K562 (cell line): ENCODE measurements at regions not wholly inside any gene's neighbourhood (a gene's known extent, or its start where the extent isn't known, plus 50 kb on each side); places are given as distances from the start of the nearest gene placed in this dataset.

Experiments
- ATAC-seq: fragments of 200-7000 bp; cut with Tn5 transposase; 3 replicates; pipeline ENCODE4 v1.9.1; 2020; ENCODE audit warnings: moderate library complexity
- BruUV-seq: library from RNA; stranded (reverse); fragments of 400-500 nt; replicated peaks from 2 replicates; lab custom pipeline; 2021; lab: Mats Ljungman, UMichigan
- CTCF ChIA-PET: fragments of 300-600 bp; formaldehyde crosslinking; extraction: SDS; loops from one replicate; lab custom pipeline; 2021; ENCODE audit warnings: low intra/inter-chr PET ratio; lab: Yijun Ruan, JAX
- POLR2A ChIA-PET: fragments of 300-600, 350-650 bp; sonication (Branson Sonifier 250); formaldehyde crosslinking; extraction: SDS; loops from one replicate; lab custom pipeline; 2021; ENCODE audit warnings: antibody characterized with exemption, inconsistent platforms; lab: Yijun Ruan, JAX
- DNase-seq, 4 experiments: peaks; one replicate each; pipeline versions ENCODE4 v3.0.0 to v3.0.0-alpha.2; 2011 to 2018; ENCODE audit warnings: low spot score in 3 of 4, mixed read lengths in 3 of 4; ENCODE audit errors: extremely low read depth in 1 of 4
- FAIRE-seq: peaks from 2 replicates; lab custom pipeline; 2011; peaks lifted over from hg19 to GRCh38; lab: Jason Lieb, UNC
- H2AFZ ChIP-seq: 2 replicates; pipeline ENCODE4 v1.6.0; 2011; ENCODE audit warnings: low read depth, low read length, control low read depth, inconsistent platforms
- H3K27ac ChIP-seq: fragments of 200-600 bp; 3 replicates; pipeline ENCODE4 v1.8.0; 2011; ENCODE audit warnings: low read depth, mild to moderate bottlenecking, control low read depth, inconsistent platforms, low read length, moderate library complexity, mixed read lengths; ENCODE audit errors: extremely low read depth
- H3K27me3 ChIP-seq, 2 experiments: fragments of 300-600 bp in 1 of 2; 2 replicates in 1 of 2; 3 replicates in 1 of 2; pipeline versions ENCODE4 v1.6.0 to v1.8.0; 2011; ENCODE audit warnings: inconsistent platforms in 2 of 2, low read length in 2 of 2, mild to moderate bottlenecking in 1 of 2, mixed read lengths in 1 of 2, moderate library complexity in 1 of 2; ENCODE audit not compliant: control insufficient read depth in 2 of 2, insufficient read depth in 2 of 2
- H3K36me3 ChIP-seq: fragments of 300-600 bp; 3 replicates; pipeline ENCODE4 v1.8.0; 2011; ENCODE audit warnings: mild to moderate bottlenecking, low read length, inconsistent platforms; ENCODE audit not compliant: control insufficient read depth, insufficient read depth
- H3K4me1 ChIP-seq, 2 experiments: fragments of 200-600 bp in 1 of 2; replicated peaks in 1 of 2; 2 replicates in 1 of 2; 3 replicates in 1 of 2; pipeline versions ENCODE4 v1.5.1 to v1.8.0; 2011; ENCODE audit warnings: inconsistent platforms in 2 of 2, low read length in 2 of 2, mild to moderate bottlenecking in 1 of 2, mixed read lengths in 1 of 2, moderate library complexity in 1 of 2; ENCODE audit not compliant: control insufficient read depth in 2 of 2, insufficient read depth in 2 of 2
- H3K4me2 ChIP-seq: 2 replicates; pipeline ENCODE4 v1.6.1; 2011; ENCODE audit warnings: low read length, control low read depth, inconsistent platforms, mixed read lengths; ENCODE audit not compliant: insufficient read depth
- H3K4me3 ChIP-seq: fragments of 200-600 bp; sonication (generic), shearing (Covaris generic); 2 replicates; pipeline ENCODE4 v1.5.1; 2016; ENCODE audit warnings: control low read depth, inconsistent platforms
- H3K79me2 ChIP-seq: fragments of 200-600 bp; 3 replicates; pipeline ENCODE4 v1.8.0; 2011; ENCODE audit warnings: low read length, inconsistent platforms; ENCODE audit not compliant: control insufficient read depth, insufficient read depth
- H3K9ac ChIP-seq, 2 experiments: 2 replicates each; pipeline versions ENCODE4 v1.6.0 to v1.6.1; 2011; ENCODE audit warnings: low read depth in 2 of 2, low read length in 2 of 2, control low read depth in 1 of 2, inconsistent platforms in 1 of 2, mild to moderate bottlenecking in 1 of 2, mixed read lengths in 1 of 2; ENCODE audit not compliant: insufficient read depth in 1 of 2
- H3K9me1 ChIP-seq: one replicate; pipeline ENCODE4 v1.6.0; 2011; ENCODE audit warnings: inconsistent platforms, mild to moderate bottlenecking, low read length, moderate library complexity; ENCODE audit not compliant: control insufficient read depth, insufficient read depth
- H3K9me3 ChIP-seq: replicated peaks from 2 replicates; pipeline ENCODE4 v1.5.1; 2011; ENCODE audit warnings: low read depth, low read length, inconsistent platforms; ENCODE audit not compliant: control insufficient read depth, insufficient read depth
- H4K20me1 ChIP-seq: replicated peaks from 2 replicates; pipeline ENCODE4 v1.6.1; 2011; ENCODE audit warnings: low read length, inconsistent platforms, mixed read lengths; ENCODE audit not compliant: control insufficient read depth, insufficient read depth
- CEBPB ChIP-seq: fragments of 450-650 bp; IDR thresholded peaks from 2 replicates; pipeline ENCODE4 v1.6.1; 2016; ENCODE audit warnings: missing genetic modification characterization, missing compliant biosample characterization
- MAFG ChIP-seq: fragments of 450-650 bp; conservative IDR thresholded peaks from 2 replicates; pipeline ENCODE4 v1.6.1; 2016; ENCODE audit warnings: missing genetic modification characterization, missing compliant biosample characterization
- MBD1 ChIP-seq: fragments of 250-450 bp; sonication (Bioruptor Pico); IDR thresholded peaks from 2 replicates; pipeline ENCODE4 v1.8.0; 2022; ENCODE audit warnings: inconsistent platforms
- NCOA4 ChIP-seq: fragments of 450-650 bp; IDR thresholded peaks from 2 replicates; pipeline ENCODE4 v1.6.1; 2018; ENCODE audit warnings: mild to moderate bottlenecking; ENCODE audit not compliant: partially characterized antibody
- PHF21A ChIP-seq: fragments of 450-650 bp; IDR thresholded peaks from 2 replicates; pipeline ENCODE4 v1.6.1; 2017; ENCODE audit warnings: low read depth, borderline replicate concordance
- RAD51 ChIP-seq: fragments of 450-650 bp; IDR thresholded peaks from 2 replicates; pipeline ENCODE4 v1.7.1; 2016; ENCODE audit warnings: low read depth, mild to moderate bottlenecking, borderline replicate concordance
- SMAD4 ChIP-seq: fragments of 250-450 bp; sonication (Bioruptor Pico); conservative IDR thresholded peaks from 2 replicates; pipeline ENCODE4 v1.8.0; 2021; ENCODE audit warnings: inconsistent platforms, mild to moderate bottlenecking, moderate library complexity
- TSHZ1 ChIP-seq: fragments of 250-450 bp; sonication (Bioruptor Pico); IDR thresholded peaks from 2 replicates; pipeline ENCODE4 v1.4.0; 2020; ENCODE audit warnings: mild to moderate bottlenecking, moderate library complexity
- ZKSCAN1 ChIP-seq: fragments of 150-350 bp; IDR thresholded peaks from 2 replicates; pipeline ENCODE4 v1.6.1; 2016; ENCODE audit warnings: low read depth, low read length
- ZKSCAN3 ChIP-seq: fragments of 250-450 bp; sonication (Bioruptor Pico); IDR thresholded peaks from 2 replicates; pipeline ENCODE4 v1.4.0; 2020
- ZNF140 ChIP-seq: fragments of 250-450 bp; sonication (Bioruptor Pico); IDR thresholded peaks from 2 replicates; pipeline ENCODE4 v1.8.0; 2021; ENCODE audit warnings: moderate library complexity, mild to moderate bottlenecking, inconsistent platforms
- WGBS: fragments of 100-300 bp; shearing (Covaris generic); methylation state at CpG from one replicate; pipeline ENCODE4 v1.1.6; 2016; ENCODE audit warnings: low coverage, mixed read lengths; ENCODE audit not compliant: insufficient coverage; ENCODE audit errors: missing lambda C conversion rate; 5-methylcytosine and 5-hydroxymethylcytosine counted together
- in situ Hi-C: fragments of 300-500 bp; cut with MboI; formaldehyde crosslinking; loops from 4 replicates; pipeline ENCODE4 v1.15.0; 2018; ENCODE audit warnings: inconsistent platforms, mixed read lengths
- intact Hi-C: fragments of 100-400 bp; cut with micrococcal nuclease; formaldehyde crosslinking; loops from 2 replicates; pipeline ENCODE4 v1.14.2; 2022

GRCh38 chr12:29004066-29004935, 144.8 kb upstream of the FAR2 start (continued):
- TF ChIP-seq MBD1 (CRISPR knock-in tag) (no peak), ZNF140 (CRISPR knock-in tag) (no peak), MAFG (tag) (peak; percentile 55; the same call in 1 of the 2 replicates), CEBPB (tag) (peak; percentile 63), ZKSCAN1 (no peak)
- TF ChIP-seq, all 486 proteins: peak for 5

- no peak for TF ChIP-seq NCOA4
- no peak for TF ChIP-seq ZKSCAN3 (CRISPR knock-in tag)
- TF ChIP-seq TSHZ1 (CRISPR knock-in tag), result no peak
- TF ChIP-seq SMAD4 (CRISPR knock-in tag), result no peak
- no peak for TF ChIP-seq PHF21A
- no peak for TF ChIP-seq RAD51
- no peaks in the 10 kb centered on the region for H3K36me3 ChIP-seq
- POLR2A ChIA-PET, result no interaction called here
- intact Hi-C loops (no loop called here), in situ Hi-C loops (no loop called here)
- 0% methylated on average over 2 of the region's 2 CpGs for WGBS
- CTCF ChIA-PET, result no interaction called here
- H4K20me1 ChIP-seq, result no peaks in the 10 kb centered on the region
- no peak overlapping the region for H3K4me2 ChIP-seq
- no peak overlapping the region for H3K4me3 ChIP-seq
- no peaks in the 10 kb centered on the region for H3K9me3 ChIP-seq
- DNase-seq, result no peak
- H2AFZ ChIP-seq, result no peak overlapping the region
- no TSS peak for BruUV-seq
- H3K27ac ChIP-seq, result no peak overlapping the region
- no peak overlapping the region for H3K9ac ChIP-seq
- no peak for ATAC-seq
- H3K79me2 ChIP-seq, result no peaks in the 10 kb centered on the region
- H3K9me1 ChIP-seq, result no peaks in the 10 kb centered on the region
- H3K27me3 ChIP-seq, result no peaks in the 10 kb centered on the region
- no peak for FAIRE-seq
- no peaks in the 10 kb centered on the region for H3K4me1 ChIP-seq
Measured at GRCh38 chr12:29004936-29005304, 144.2 kb upstream of the FAR2 start.
